Kidney epithelial cell (primary cell): ENCODE measurements at regions not wholly inside any gene's neighbourhood (a gene's known extent, or its start where the extent isn't known, plus 50 kb on each side); places are given as distances from the start of the nearest gene placed in this dataset.

ENCODE experiments used
- DNase-seq: peaks from one replicate; pipeline ENCODE4 v3.0.0-alpha.2; 2010; ENCODE audit warnings: low read depth
- H3K27me3 ChIP-seq: 2 replicates; pipeline ENCODE4 v1.6.0; 2011; ENCODE audit warnings: low read length; ENCODE audit not compliant: control insufficient read depth, insufficient read depth
- H3K36me3 ChIP-seq: 2 replicates; pipeline ENCODE4 v1.5.1; 2011; ENCODE audit warnings: low read length; ENCODE audit not compliant: control insufficient read depth, insufficient read depth
- H3K4me3 ChIP-seq: 2 replicates; pipeline ENCODE4 v1.5.1; 2011; ENCODE audit warnings: low read depth, mild to moderate bottlenecking, control low read depth, low read length
- CTCF ChIP-seq: IDR thresholded peaks from 2 replicates; pipeline ENCODE4 v1.5.1; 2011; ENCODE audit warnings: mild to moderate bottlenecking, moderate library complexity, low read length, control low read depth, inconsistent platforms; ENCODE audit not compliant: insufficient read depth, poor library complexity, severe bottlenecking

DNA sequence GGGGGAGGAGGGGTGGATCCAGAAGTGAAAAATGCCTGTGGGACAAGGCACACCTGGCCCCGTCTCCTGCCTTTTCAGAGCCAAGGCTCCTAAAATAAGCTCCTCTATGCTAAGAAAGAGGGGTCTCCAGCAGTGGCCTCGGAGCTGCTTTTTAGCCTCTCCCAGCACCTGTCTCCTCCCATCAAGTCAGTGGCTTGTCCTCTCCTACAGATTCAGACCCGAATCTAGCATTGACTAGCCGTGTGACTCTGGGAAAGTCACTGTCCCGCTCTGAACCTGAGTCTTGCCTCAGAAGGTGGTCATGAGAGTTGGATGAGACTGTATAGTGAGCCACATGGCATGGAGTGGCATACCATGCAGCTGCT lies 90.8 kb upstream of the THY1 start:
- TF ChIP-seq CTCF = no peak
- Histone ChIP-seq H3K36me3 (no peaks in the 10 kb centered on the region), H3K4me3 (no peak overlapping the region), H3K27me3 (peaks cover 22% of the 10 kb centered on the region)
- DNase-seq = no peak

GRCh38 chr11:119513131-119513805 lies 90.3 kb upstream of the THY1 start:
- no peak for DNase-seq
- Histone ChIP-seq H3K27me3 (peaks cover 22% of the 10 kb centered on the region), H3K4me3 (no peak overlapping the region), H3K36me3 (no peaks in the 10 kb centered on the region)
- no peak for TF ChIP-seq CTCF

- H3K36me3 ChIP-seq = no peaks in the 10 kb centered on the region
- no peak for DNase-seq
- peaks cover 22% of the 10 kb centered on the region for H3K27me3 ChIP-seq
- H3K4me3 ChIP-seq = no peak overlapping the region
- no peak for TF ChIP-seq CTCF
These were observed 89.4 kb upstream of the THY1 start for GRCh38 chr11:119512369-119512768.

DNA sequence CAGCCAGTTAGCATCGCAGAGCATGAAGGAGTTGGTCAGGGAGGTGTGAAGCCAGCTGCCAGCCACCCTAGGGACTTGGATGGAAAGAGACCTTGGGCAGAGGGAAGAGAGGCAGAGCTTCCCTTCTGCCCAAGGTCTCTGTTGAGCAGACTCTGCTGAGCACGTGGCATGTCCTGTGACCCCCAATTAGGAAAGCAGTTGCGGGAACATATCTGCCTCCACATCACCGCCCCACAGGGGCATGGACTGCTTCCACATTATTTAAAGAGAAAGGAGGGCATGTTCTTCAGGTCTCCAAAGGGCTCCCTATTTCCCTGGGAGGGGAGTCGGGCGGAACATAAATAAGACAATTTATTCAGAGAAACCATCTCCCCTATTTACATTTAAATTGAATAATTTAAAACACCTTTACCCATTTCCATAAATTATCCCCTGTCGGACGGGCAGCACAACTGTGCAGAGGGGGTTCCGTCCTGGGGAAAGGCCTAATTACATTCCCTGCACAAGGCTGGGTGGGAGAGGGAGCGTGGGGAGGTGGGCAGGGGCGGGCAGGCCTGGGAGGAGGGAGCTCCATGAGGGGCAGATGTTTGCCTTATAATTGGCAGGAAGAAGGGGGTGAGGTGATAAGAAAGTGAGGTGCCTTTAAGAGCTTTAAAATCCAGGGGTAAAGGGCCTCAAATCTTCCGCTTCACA lies 88.8 kb upstream of the THY1 start:
- TF ChIP-seq CTCF = no peak
- no peaks in the 10 kb centered on the region for H3K36me3 ChIP-seq
- H3K4me3 ChIP-seq = no peak overlapping the region
- DNase-seq = no peak
- H3K27me3 ChIP-seq = peaks cover 22% of the 10 kb centered on the region

DNA sequence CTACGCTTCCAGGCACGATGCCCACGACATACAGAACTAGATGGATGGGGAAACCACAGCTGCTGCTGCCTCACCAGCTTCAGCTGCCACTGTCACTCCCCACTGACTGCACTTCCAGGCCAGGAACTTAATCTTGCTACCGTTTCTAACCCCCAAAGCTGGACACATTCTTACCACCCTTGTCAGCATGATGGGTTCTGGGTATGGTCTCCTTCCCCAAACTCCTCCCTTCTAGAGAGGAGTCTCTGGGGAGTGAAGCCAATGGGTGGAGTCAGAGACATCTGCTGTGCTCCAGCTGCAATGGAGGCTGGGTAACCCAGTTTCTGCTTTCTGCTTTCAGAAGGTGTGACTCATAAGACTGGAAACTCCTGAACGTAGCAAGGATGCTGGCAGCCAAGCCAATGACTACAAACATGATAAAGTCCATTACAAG lies 87.0 kb upstream of the THY1 start:
- TF ChIP-seq CTCF = no peak
- peak; percentile 39 for DNase-seq
- Histone ChIP-seq H3K36me3 (no peaks in the 10 kb centered on the region), H3K27me3 (peaks cover 22% of the 10 kb centered on the region), H3K4me3 (no peak overlapping the region)
